ENCODE measurements at regions not wholly inside any gene's neighbourhood (a gene's known extent, or its start where the extent isn't known, plus 50 kb on each side); places are given as distances from the start of the nearest gene placed in this dataset.

GRCh38 chr6:81465859-81466258, 286.6 kb downstream of the TENT5A start:
- TF ChIP-seq REST (IDR thresholded peaks at IDR 0.05; ENCODE audit: insufficient read depth in 1 of 2, low read depth in 2 of 2, low read length in 2 of 2) (no peak), TAF1 (IDR thresholded peaks at IDR 0.05; ENCODE audit: borderline replicate concordance, insufficient read depth, low read length) (no peak)

Data from PFSK-1 (cell line).